ENCODE measurements at regions not wholly inside any gene's neighbourhood (a gene's known extent, or its start where the extent isn't known, plus 50 kb on each side); places are given as distances from the start of the nearest gene placed in this dataset.
"Not testable (repeated sequence)": the region's sequence is repeated elsewhere in the genome, so short reads cannot be mapped to it uniquely, and the experiment has no call there.

DNA sequence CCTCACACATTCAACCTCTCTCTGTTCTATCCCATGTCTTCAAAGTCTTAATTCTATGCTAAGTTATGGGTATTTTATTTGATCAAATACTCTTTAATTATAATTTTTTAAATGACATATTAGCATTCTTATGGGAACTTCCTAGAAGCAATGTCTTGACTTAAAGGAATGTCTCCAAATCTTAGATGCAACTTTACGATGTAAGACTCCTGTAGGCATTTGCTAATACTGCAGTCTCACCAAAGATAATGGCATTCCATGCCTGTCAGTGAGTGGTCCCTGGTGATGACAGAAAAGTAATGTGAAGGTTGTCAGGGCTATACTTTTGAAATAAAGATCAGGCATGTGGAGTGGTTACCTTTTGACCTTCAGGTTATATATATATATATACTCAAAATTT is 1654.2 kb upstream of the WWC1 start:
- no peak for DNase-seq

DNA sequence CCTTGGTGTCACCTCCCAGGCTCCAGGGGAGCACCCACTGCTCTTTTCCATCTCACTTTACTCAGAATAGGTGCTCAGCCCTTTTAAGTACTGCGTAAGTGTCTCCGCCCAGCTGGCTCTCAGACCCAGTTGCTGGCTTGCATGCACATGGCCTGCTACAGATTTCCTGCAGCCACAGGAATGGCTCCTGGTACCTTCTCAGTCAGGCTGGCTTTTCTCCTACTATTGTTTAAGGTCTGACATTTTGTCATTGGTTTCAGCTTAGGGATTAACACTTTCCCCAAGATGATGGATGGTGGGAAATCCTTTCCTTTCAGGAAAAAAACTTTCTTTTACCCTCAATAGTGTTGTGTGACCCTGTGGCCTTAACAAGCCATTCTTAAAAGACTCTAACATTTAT is 1652.3 kb upstream of the WWC1 start:
- DNase-seq: no peak

DNA sequence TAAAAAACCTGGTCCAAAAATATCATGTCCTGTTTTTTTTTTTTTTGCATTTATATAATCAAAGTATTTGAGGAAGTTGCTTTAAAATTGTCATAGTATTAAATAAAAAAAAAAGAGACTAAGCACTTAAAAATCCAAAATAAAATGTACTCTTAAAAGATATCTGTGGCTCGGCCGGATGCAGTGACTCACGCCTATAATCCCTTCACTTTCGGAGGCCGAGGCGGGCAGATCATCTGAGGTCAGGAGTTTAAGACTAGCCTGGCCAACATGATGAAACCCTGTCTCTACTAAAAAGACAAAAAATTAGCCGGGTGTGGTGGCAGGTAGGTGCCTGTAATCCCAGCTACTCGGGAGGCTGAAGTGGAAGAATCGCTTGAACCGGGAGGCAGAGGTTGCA is 1651.3 kb upstream of the WWC1 start:
- not testable (repeated sequence) for DNase-seq

DNA sequence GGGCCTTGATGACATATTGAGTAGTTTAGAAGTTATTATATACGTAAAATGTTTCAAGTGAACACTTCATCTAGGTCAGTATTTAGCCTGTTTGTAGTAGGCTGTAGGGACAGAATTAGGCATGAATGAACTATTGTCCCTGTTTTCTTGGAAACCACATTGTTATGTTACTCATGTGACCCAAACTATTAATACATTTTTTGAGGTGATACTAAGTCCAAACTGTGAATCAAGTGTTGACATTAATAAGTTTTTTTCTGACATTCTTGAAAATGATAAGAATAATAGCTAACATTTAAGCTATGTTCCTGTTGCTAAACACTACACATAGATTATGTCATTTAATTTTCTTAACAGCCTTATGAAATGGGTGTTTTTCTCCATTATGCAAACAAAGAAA is 1642.7 kb upstream of the WWC1 start:
- DNase-seq: no peak

DNA sequence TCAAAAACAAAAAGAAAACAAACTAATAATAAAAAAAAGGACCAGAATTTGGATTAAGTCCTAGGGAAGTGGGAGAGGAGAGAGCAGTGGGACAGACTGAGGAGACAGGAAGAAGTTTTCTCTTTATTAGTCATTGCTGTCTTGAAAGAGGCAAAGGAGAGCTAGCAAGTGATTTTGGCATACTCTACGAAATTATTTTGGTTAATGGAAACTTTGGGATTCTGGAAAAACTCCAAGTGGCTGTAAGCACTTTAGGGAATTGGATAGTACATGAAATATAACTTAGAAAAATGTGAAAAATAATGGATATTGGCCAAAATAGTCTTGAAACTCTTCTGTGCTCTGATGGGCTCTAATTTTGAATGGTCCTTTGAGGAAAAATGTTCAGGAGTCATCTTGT is 1641.8 kb upstream of the WWC1 start:
- no peak for DNase-seq

DNA sequence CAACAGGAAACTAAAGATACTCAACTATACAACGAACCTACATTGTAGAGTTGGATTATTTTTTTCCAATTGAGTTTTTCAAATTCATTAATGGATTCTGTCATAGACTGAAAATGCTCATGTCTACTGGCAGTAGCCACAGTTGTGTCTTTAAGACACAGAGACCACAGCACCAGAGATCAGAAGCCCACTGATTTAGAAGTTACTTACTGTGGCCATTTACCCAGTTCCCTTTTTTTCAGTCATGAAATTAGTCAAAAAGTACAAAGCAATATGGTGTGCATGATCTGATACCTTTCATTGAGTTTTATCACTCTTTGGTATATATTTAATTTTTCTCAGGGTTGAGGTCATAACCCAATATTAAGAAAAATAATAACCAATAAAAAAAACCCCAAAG is 1640.2 kb upstream of the WWC1 start:
- no peak for DNase-seq

DNA sequence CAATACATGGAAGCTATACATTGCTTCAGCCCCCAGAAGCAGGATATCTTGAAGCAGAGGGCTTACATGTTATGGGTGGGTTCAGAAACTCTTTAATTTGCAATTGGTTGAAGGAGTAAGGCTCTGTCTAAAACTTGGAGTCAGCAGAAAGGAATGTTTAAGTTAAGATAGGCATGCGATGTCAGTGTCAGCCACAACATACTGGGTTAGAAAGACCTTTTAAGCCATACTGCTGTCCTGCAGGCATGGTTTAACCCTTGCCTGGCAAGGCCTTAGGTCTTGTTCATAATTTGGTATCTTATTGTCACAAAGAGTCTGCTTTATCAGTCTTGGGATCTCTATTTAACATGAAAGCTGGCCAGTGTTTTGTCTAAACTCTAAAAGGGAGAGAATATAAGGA is 1619.6 kb upstream of the WWC1 start:
- DNase-seq: no peak

DNA sequence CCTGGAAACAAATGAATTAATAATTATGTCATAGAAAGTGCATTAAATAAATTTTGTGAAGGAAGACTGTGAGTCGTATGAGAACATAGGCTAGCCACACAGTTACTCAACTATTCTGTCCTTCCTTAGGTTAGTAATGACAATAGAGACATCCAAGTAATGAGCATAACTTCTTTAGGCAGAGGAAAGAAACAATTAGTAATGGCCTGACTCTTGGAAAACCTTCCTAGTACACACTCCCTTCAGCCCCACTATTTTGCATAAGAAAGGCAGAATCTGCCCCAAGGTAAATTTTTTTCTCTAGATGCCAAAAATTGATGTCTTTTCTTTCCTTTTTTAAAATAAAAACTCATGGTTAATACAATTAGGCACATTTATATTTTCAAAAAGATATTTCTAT is 1619.0 kb upstream of the WWC1 start:
- DNase-seq: no peak

DNA sequence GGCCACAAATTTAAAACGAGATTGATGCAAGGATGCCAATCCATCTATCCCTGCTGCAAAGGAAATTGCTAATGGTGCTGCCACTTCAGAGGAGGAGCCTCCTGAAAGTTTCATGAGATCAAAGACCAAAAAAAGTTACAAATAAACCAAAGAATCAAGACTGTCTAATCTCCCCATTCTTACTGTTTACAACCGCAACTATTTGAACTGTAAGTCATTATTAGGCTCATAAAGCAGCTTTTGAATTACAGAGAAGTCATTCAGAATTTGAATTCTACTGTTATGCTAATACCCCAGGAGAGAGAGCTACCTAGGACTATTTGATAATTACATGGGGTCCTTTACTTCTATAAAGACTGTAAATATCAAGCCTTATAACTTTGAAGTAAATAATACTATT is 1613.6 kb upstream of the WWC1 start:
- no peak for DNase-seq

DNA sequence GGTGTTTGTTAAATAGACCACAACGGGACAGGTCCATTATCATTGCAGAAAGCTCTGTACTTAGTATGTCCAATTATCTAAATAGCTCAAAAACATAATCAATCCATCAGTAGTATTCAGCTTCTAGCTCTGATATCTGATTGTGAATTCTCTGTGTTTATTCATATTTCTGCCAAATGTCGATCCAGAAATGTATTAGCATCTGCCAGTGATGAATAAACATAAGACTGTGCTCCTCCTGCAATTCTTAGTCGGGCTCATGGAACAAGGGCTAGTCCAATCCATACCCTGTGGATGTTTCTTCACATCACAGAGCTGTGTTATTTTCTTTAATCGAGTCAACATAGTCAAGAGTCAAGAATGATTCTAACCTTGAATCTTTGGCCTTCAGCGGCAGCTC is 1612.1 kb upstream of the WWC1 start:
- no peak for DNase-seq

DNA sequence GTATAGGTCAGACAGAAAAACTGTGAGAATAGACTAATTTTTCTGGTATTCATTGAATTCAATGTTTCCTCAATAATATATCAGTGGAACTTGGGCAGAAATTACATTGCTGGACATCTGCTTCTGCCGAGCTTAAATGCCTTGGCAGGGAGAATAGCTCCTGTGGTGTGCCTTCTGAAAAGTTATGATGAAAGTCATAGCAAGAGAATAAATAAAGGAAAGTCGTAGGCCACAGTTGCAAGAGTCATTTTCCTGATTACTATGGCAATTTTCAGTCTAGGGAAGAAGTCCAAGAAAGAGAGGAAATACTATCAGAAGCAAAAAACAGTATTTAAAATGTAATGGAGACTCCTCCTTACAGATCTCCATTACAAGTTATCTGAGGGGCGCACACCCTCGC is 1596.1 kb upstream of the WWC1 start:
- no peak for DNase-seq

DNA sequence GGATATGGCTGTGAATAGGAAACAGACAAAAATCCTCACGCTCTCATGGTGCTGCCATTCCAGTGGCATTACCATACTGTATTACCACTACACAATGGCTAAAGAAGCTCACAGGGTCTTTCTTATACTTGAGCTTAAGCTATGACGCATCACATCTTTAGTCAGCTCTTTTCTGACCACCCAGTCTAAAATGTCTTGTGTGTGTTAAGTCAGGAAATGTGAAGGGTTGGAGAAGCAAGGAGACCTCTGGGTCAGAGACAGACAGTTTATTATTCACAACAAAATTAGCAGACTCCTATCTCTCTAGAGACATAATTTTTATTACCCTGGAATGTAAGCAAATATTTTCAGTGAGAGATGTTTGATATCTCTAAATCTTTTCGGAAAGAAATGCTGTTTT is 1583.2 kb upstream of the WWC1 start:
- no peak for DNase-seq

DNA sequence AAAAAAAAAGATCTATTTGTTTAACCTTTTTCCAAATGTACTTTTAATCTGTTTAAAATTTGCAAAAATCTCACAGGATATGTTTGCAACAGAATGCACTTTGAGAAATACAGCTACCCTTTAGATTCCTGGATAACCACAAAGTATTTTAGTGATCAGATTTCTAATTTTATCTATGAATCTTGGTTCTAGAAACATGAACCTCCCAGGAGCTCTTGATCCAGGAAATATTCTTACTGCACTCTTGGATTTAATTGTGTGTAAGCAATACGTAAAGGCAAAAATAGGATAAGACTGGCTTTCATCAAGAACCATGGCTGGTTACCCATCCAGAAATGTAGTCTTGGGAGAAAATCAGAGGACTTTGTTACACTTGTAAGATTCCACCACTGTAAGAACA is 1581.8 kb upstream of the WWC1 start:
- no peak for DNase-seq

DNA sequence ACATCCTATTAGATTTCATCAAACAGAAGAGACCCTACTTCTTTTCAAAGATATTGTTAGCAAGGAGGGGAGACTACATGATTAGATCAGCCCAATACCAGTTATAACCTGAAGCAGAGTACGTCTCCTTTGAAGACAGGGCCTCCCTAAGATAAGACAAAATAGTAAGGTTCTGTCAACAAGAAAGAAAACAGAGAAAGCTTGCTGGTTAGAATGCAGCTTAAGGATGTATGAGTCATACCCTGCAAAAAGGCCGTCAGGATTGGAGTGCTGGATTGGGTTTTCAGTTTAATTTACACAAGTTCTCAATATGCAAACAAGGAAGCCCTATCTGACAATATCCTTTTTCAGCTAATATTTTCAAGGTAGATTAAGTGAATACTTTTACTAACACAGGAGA is 1581.2 kb upstream of the WWC1 start:
- no peak for DNase-seq

DNA sequence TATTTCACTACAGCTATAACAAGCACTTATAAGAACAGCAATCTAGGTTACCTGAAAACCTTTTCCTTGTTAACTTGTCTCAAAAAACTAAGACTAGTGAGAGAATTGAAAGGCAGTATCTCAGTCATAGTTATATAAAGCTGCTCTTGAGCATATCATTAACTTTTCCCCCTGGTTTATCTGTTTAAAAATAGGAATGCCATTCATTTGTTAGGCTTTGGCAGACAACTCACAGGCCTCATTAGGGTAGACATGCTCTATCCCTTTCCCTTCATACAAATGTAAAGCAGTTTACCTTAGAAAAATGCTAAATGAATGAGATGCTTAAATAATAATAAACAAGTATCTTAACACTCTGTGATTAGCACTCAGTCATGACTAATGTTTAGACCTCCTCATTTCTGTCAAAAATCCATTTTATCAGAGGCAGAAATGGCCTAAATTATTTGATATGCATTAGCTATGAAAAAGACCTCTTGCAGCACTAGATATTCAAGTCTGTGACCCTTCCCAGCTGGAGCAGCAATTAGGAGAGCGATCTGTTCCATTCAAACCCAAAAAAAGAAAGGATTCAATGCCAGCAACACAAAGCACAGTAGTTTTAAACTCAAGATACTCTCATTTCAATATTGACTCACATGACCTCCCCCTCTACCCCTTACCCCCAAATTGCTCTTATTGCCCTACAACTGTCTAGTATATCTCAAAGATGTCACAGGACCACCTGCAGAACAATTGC is 1578.8 kb upstream of the WWC1 start:
- no peak for DNase-seq

DNA sequence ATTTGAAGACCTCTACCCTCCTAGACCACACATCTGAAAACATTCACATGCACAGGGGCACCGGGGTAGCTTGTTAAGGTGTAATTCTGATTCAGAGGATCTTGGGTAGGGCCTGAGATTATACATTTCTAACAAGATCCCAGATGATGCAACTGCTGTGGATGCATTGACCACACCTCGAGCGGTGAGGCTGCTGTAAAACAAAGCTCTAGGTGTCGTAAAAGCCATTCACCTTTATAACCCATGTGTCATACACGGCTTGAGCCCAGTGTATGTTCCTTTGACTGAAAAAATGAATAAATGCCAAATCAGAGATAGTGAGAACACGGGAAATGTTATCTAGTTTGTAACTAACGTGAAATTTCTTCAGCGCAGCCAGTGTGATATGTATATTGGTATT is 1578.2 kb upstream of the WWC1 start:
- DNase-seq: no peak

DNA sequence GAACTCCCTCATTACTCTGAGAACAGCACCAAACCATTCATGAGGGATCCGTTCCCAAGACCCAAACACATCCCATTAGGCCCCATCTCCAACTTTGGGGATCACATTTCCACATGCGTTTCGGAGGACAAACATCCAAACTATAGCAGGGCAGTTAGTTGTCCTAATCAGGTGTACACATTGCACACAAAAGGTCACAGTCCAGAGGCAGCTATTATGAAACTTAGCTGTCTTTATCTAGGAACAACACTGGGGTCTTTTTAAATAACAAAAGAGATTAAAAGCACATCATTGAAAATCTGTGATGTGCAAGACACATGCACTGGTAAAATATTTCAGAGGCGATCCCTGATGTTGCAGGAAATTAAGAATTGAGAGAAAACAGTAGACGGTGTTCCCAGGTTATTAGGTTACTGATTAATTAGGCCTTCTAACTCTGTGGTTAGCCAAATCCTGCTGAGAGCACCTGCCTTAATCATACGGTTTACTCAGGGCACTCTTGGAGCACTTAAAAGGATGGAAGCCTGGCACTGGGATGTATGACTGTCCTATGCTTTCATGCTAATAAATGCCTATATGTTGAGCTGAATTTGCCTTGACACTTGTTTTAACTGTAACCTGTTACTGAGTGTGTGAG is 1574.5 kb upstream of the WWC1 start:
- DNase-seq: no peak

DNA sequence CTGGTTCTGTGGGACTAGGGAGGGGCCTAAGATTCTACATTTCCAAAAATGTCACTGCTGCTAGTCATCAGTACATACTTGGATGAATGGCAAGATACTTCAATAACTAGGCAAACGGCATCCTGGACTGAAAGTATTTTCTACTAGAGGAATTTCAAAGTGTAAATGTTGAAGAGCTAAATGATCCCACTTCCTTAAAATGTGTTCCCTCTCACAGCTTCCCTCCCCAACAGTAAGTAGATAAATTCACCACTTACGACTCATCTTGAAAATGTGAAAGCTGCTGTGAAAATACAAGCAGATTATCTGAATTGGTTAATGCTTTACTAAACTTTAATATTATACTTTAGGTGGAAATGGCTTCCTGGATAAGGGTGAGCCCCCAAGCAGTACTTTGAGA is 1571.5 kb upstream of the WWC1 start:
- DNase-seq: no peak

DNA sequence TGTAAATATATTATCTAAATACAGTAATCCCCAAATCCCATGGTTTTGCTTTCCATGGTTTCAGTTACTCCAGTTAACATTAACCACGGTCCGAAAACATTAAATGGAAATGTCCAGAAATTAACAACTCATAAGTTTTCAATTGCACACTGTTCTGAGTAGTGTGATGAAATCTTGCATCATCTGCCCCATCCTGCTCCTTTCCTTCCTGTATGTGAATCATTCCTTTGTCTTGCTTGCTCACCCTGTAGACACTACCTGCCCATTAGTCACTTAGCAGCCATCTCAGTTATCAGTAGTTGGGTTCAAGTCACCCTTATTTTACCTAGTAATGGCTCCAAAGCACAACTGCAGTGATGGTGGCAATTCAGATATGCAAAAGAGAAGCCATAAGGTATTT is 1568.5 kb upstream of the WWC1 start:
- DNase-seq: no peak

DNA sequence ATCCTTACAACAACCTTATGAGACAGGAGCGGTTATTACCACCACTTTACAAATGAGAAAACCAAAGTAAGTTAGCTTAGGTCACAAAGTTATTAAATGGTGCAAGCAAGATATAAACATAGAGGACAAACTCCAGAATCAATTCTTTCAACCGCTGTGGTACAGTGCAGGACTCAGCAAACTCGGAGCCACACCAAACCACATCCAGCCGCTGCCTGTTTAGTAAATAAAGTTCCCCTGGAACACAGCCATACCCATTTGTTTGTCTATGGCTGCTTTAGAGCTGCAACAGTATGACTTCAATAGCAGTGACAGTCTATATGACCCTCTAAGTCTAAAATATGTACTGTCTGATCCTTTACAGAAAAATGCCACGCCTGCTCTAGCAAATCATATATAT is 1567.2 kb upstream of the WWC1 start:
- DNase-seq: no peak

DNA sequence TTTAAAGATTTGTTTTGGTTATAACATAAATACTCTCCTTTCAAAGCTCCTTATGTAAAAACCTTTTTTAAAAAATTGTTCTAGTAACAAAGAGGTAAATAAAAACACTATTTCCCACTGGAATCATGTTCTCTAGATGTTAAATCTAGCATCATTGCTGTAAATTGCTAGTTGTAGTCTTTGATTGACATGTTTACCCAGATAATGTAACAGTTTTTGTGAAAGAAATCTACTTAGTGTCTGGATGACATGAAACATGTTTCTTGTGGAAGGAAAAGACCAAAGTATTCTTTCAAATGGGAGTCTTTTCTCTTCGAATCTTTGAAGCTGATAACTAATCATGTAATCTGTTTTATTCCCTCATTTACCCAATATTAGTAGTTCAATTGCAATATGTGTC is 1565.9 kb upstream of the WWC1 start:
- DNase-seq: no peak

DNA sequence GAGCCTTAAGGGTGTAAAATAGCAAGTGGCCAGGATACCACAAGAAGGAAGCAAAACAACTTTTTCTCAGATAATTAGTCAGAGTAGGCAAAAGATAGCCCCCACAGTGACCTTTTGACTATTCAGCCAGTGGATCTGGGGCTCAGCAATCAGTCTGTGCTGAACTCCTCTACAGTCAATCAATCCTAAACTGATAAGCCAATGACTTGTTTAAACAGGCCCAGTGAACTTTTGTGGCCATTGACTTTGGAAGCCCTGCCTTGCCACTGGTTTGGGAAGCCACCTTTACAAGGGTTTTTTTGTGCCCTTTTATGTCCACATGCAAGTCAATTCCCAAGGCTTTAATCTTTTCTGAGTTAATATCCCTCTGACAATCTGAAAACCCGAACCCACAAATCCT is 1565.0 kb upstream of the WWC1 start:
- DNase-seq: no peak

DNA sequence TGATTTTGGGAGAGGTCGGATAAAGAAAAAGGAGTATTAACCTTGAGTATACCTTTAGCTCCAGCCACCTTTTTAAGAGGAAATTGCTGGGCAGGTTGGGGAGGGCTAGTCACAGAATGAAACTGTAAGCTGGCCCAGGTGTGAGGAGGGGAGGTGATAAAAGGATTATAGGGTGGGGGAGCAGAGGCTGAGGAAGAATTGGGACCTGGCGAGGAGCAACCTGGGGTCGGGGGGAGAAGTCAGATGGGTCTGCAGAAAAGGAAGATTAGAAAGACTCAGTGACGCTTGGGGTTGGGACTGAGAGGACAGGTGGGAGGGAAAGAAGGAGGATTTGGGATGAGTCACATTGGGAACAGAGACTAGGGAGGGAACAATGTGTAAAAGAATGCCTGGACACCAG is 1548.5 kb upstream of the WWC1 start:
- not testable (repeated sequence) for DNase-seq

DNA sequence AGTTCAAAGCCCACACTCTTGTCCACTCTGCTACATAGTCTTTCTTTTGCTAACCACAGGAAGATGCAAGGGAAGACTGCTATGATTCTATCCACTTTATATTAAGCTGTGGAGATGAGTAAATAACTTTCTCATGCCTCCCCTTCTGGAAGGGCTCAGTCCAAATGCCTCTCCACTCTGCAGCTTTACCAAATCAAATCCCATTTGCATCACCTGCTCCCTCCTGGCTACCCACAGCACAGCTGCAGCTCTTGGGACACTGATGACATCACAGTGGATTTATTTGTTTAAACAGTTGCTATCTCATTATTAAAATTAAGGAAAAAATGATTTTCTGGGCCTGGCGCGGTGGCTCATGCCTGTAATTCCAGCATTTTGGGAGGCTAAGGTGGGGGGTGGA is 1544.9 kb upstream of the WWC1 start:
- no peak for DNase-seq

DNA sequence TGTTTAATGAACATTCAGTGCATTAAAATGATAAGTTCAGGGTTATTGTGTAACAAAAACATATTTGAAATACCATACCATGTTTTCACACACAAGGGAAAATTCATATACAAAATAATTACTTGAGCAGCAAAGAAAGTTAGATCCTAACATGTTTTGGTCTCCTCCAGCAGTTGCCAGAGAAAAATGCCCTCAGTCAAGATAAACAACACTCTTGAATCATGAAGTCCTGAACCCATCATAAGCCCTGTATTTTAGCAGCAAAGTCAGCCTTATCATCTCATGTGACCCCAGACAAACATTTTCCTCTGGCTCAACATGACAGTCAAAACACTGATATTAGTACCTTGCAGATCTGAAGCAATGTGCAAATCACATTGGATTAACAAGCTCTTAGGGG is 1541.1 kb upstream of the WWC1 start:
- DNase-seq: no peak
